WTC11 (cell line): ENCODE measurements at regions not wholly inside any gene's neighbourhood (a gene's known extent, or its start where the extent isn't known, plus 50 kb on each side); places are given as distances from the start of the nearest gene placed in this dataset.

Experiments used
- ATAC-seq: fragments of 200-7000 bp; cut with Tn5 transposase; 2 replicates; pipeline ENCODE4 v1.10.0; 2021; ENCODE audit warnings: mild to moderate bottlenecking, moderate library complexity
- CTCF ChIA-PET: fragments of 300-600 bp; sonication (Branson Sonifier 250); formaldehyde crosslinking; loops from one replicate; lab custom pipeline; 2021; ENCODE audit warnings: antibody characterized with exemption; lab: Charles Lee
- POLR2A ChIA-PET: fragments of 350-600 bp; sonication (Branson Sonifier 250); formaldehyde crosslinking; loops from one replicate; lab custom pipeline; 2021; ENCODE audit warnings: antibody characterized with exemption; lab: Charles Lee
- DNase-seq: peaks from one replicate; pipeline ENCODE4 v3.0.0; 2021; ENCODE audit warnings: low spot score
- H3K27ac Mint-ChIP-seq: 2 replicates; pipeline ENCODE4 v1.8.0; 2021; ENCODE audit warnings: mixed read lengths
- H3K27me3 Mint-ChIP-seq: 2 replicates; pipeline ENCODE4 v1.8.0; 2021; ENCODE audit warnings: low read depth, mild to moderate bottlenecking, moderate library complexity, mixed read lengths
- H3K36me3 Mint-ChIP-seq: 2 replicates; pipeline ENCODE4 v1.8.0; 2021; ENCODE audit warnings: mixed read lengths
- H3K4me1 Mint-ChIP-seq: 2 replicates; pipeline ENCODE4 v1.8.0; 2022; ENCODE audit warnings: mixed read lengths
- H3K4me3 Mint-ChIP-seq: 2 replicates; pipeline ENCODE4 v1.8.0; 2021; ENCODE audit warnings: mild to moderate bottlenecking, moderate library complexity, mixed read lengths
- H3K9me3 Mint-ChIP-seq: 2 replicates; pipeline ENCODE4 v1.8.0; 2021; ENCODE audit warnings: mixed read lengths
- CBFB ChIP-seq: sonication (generic); formaldehyde crosslinking; IDR thresholded peaks from 2 replicates; pipeline ENCODE4 v1.8.1; 2022; ENCODE audit warnings: mild to moderate bottlenecking, low read depth, missing genetic modification reagents
- ETV6 ChIP-seq: sonication (generic); formaldehyde crosslinking; IDR thresholded peaks from 2 replicates; pipeline ENCODE4 v1.8.1; 2022; ENCODE audit warnings: mild to moderate bottlenecking, missing genetic modification reagents
- FOXJ3 ChIP-seq: sonication (generic); formaldehyde crosslinking; IDR thresholded peaks from 2 replicates; pipeline ENCODE4 v1.9.0; 2021; ENCODE audit warnings: missing genetic modification reagents, mild to moderate bottlenecking, borderline replicate concordance
- FOXK1 ChIP-seq: sonication (generic); formaldehyde crosslinking; IDR thresholded peaks from 2 replicates; pipeline ENCODE4 v1.8.0; 2022; ENCODE audit warnings: mild to moderate bottlenecking, moderate library complexity, missing genetic modification reagents
- GRHL2 ChIP-seq: fragments of 250-450 bp; sonication (Bioruptor Pico); IDR thresholded peaks from 2 replicates; pipeline ENCODE4 v1.8.0; 2022; ENCODE audit warnings: mild to moderate bottlenecking, moderate library complexity; ENCODE audit not compliant: insufficient replicate concordance, severe bottlenecking
- HMGA2 ChIP-seq: fragments of 250-450 bp; sonication (Bioruptor Pico); IDR thresholded peaks from 2 replicates; pipeline ENCODE4 v1.4.0; 2021; ENCODE audit warnings: mild to moderate bottlenecking, moderate library complexity
- NFYB ChIP-seq: sonication (generic); formaldehyde crosslinking; conservative IDR thresholded peaks from 2 replicates; pipeline ENCODE4 v1.8.0; 2022; ENCODE audit warnings: low read depth, missing genetic modification reagents
- PRRX2 ChIP-seq: fragments of 250-450 bp; sonication (Bioruptor Pico); IDR thresholded peaks from 2 replicates; pipeline ENCODE4 v1.8.0; 2021; ENCODE audit warnings: mild to moderate bottlenecking
- RORB ChIP-seq: fragments of 250-450 bp; sonication (Bioruptor Pico); IDR thresholded peaks from 2 replicates; pipeline ENCODE4 v1.9.0; 2021; ENCODE audit warnings: mild to moderate bottlenecking
- TEAD1 ChIP-seq: sonication (generic); formaldehyde crosslinking; IDR thresholded peaks from 2 replicates; pipeline ENCODE4 v1.8.0; 2022; ENCODE audit warnings: mild to moderate bottlenecking, missing genetic modification reagents
- TP53 ChIP-seq: sonication (generic); formaldehyde crosslinking; IDR thresholded peaks from 2 replicates; pipeline ENCODE4 v1.8.1; 2023; ENCODE audit warnings: mild to moderate bottlenecking, missing genetic modification reagents
- ZNF219 ChIP-seq: sonication (generic); formaldehyde crosslinking; IDR thresholded peaks from 2 replicates; pipeline ENCODE4 v1.8.0; 2023; ENCODE audit warnings: missing genetic modification reagents, mild to moderate bottlenecking, borderline replicate concordance
- TF ChIP-seq, protein P1 (sequence below): sonication (generic); formaldehyde crosslinking; IDR thresholded peaks from 2 replicates; pipeline ENCODE4 v1.8.1; 2023; ENCODE audit warnings: mild to moderate bottlenecking, missing genetic modification reagents, moderate library complexity
- TF ChIP-seq, protein P2 (sequence below): fragments of 250-450 bp; sonication (Bioruptor Pico); conservative IDR thresholded peaks from 2 replicates; pipeline ENCODE4 v1.9.0; 2021; ENCODE audit warnings: mild to moderate bottlenecking
- TF ChIP-seq, protein P3 (sequence below): fragments of 250-450 bp; sonication (Bioruptor Pico); IDR thresholded peaks from 2 replicates; pipeline ENCODE4 v1.9.0; 2021; ENCODE audit warnings: mild to moderate bottlenecking
- TF ChIP-seq, protein P4 (sequence below): sonication (generic); formaldehyde crosslinking; IDR thresholded peaks from 2 replicates; pipeline ENCODE4 v1.8.1; 2023; ENCODE audit warnings: mild to moderate bottlenecking, missing genetic modification reagents, moderate library complexity
- TF ChIP-seq, protein P5 (sequence below): sonication (generic); formaldehyde crosslinking; IDR thresholded peaks from 2 replicates; pipeline ENCODE4 v1.8.1; 2023; ENCODE audit warnings: mild to moderate bottlenecking, moderate library complexity, missing genetic modification reagents
- TF ChIP-seq, protein P6 (sequence below): sonication (generic); formaldehyde crosslinking; IDR thresholded peaks from 2 replicates; pipeline ENCODE4 v1.8.1; 2022; ENCODE audit warnings: missing genetic modification reagents, borderline replicate concordance
- TF ChIP-seq, protein P7 (sequence below): fragments of 200-600 bp; IDR thresholded peaks from 2 replicates; pipeline ENCODE4 v1.8.0; 2022; ENCODE audit warnings: antibody characterized with exemption

DNA sequence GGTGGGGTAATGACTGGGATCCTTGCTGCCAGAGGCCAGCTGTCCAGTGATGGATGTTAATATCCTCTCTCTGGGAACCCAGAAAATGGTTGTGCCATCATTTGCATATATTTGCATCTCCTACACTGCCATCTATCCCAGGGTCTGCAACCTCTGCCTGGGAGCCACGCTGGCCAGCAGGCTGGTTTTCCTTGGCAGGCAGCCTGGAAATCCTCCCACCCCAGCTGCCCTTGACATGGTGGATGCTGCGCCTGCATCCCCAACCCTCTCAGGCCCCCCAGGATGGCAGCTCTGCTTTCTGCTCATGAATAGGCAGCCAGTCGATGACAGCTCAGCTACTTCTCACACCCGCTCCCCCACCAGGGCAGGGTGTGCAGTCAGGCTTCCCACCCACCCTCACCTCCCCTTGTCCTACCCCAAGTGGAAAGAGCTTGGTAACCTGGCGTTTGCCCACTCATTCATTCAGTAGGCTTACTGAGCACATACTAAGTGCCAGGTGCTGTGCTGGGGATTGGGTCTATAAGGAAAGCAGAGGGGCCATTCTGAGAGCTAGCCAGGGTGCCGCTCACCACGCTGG, 202.5 kb downstream of the TRIM29 start:
- CTCF ChIA-PET = interaction anchor here (0.6 to 1.6 kb wide), 7 partner anchors 10 to 253 kb away, joined by 3 to 6 read pairs (median 3); no protein-coding TSS in a partner anchor
- TF ChIP-seq, protein P1, sequence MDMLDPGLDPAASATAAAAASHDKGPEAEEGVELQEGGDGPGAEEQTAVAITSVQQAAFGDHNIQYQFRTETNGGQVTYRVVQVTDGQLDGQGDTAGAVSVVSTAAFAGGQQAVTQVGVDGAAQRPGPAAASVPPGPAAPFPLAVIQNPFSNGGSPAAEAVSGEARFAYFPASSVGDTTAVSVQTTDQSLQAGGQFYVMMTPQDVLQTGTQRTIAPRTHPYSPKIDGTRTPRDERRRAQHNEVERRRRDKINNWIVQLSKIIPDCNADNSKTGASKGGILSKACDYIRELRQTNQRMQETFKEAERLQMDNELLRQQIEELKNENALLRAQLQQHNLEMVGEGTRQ = no peak
- TF ChIP-seq NFYB (no peak), TEAD1 (no peak), HMGA2 (CRISPR knock-in tag) (no peak), FOXK1 (CRISPR knock-in tag) (no peak), CBFB (CRISPR knock-in tag) (no peak), GRHL2 (CRISPR knock-in tag) (no peak), FOXJ3 (CRISPR knock-in tag) (no peak), ETV6 (CRISPR knock-in tag) (no peak), PRRX2 (CRISPR knock-in tag) (no peak), TP53 (CRISPR knock-in tag) (no peak), RORB (CRISPR knock-in tag) (no peak), ZNF219 (CRISPR knock-in tag) (no peak)
- TF ChIP-seq, protein P2, sequence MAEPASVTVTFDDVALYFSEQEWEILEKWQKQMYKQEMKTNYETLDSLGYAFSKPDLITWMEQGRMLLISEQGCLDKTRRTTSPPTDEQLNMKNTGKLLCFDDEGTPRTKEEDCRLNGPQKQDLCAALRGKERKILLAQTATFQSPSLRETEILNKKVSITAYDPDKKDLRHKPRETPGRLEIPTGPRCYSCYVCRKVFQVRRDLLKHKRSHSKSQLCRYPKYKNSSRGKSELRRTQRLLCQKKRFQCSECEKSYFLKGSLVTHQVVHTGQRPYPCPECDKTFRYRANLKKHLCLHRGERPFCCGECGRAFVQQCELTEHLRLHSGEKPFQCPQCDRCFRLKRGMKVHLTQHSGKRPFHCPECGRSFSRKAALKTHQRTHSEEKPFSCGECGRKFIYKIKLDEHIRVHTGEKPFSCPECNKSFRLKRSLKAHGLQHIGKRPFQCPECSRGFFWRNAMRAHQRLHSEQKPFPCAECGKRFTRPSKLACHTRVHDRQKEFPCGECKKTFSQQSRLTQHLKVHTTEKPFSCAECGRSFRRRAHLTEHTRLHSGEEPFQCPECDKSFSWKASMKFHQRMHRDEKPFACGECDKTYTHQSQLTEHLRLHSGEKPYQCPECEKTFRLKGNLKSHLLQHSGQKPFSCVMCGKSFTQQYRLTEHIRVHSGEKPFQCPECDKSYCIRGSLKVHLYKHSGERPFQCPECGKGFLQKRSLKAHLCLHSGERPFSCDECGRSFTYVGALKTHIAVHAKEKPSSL (CRISPR knock-in tag) = no peak
- TF ChIP-seq, protein P3, sequence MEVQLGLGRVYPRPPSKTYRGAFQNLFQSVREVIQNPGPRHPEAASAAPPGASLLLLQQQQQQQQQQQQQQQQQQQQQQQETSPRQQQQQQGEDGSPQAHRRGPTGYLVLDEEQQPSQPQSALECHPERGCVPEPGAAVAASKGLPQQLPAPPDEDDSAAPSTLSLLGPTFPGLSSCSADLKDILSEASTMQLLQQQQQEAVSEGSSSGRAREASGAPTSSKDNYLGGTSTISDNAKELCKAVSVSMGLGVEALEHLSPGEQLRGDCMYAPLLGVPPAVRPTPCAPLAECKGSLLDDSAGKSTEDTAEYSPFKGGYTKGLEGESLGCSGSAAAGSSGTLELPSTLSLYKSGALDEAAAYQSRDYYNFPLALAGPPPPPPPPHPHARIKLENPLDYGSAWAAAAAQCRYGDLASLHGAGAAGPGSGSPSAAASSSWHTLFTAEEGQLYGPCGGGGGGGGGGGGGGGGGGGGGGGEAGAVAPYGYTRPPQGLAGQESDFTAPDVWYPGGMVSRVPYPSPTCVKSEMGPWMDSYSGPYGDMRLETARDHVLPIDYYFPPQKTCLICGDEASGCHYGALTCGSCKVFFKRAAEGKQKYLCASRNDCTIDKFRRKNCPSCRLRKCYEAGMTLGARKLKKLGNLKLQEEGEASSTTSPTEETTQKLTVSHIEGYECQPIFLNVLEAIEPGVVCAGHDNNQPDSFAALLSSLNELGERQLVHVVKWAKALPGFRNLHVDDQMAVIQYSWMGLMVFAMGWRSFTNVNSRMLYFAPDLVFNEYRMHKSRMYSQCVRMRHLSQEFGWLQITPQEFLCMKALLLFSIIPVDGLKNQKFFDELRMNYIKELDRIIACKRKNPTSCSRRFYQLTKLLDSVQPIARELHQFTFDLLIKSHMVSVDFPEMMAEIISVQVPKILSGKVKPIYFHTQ (CRISPR knock-in tag) = no peak
- TF ChIP-seq, protein P4, sequence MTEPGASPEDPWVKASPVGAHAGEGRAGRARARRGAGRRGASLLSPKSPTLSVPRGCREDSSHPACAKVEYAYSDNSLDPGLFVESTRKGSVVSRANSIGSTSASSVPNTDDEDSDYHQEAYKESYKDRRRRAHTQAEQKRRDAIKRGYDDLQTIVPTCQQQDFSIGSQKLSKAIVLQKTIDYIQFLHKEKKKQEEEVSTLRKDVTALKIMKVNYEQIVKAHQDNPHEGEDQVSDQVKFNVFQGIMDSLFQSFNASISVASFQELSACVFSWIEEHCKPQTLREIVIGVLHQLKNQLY (CRISPR knock-in tag) = no peak
- TF ChIP-seq, protein P5, sequence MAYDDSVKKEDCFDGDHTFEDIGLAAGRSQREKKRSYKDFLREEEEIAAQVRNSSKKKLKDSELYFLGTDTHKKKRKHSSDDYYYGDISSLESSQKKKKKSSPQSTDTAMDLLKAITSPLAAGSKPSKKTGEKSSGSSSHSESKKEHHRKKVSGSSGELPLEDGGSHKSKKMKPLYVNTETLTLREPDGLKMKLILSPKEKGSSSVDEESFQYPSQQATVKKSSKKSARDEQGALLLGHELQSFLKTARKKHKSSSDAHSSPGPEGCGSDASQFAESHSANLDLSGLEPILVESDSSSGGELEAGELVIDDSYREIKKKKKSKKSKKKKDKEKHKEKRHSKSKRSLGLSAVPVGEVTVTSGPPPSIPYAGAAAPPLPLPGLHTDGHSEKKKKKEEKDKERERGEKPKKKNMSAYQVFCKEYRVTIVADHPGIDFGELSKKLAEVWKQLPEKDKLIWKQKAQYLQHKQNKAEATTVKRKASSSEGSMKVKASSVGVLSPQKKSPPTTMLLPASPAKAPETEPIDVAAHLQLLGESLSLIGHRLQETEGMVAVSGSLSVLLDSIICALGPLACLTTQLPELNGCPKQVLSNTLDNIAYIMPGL (CRISPR knock-in tag) = no peak
- TF ChIP-seq, protein P6, sequence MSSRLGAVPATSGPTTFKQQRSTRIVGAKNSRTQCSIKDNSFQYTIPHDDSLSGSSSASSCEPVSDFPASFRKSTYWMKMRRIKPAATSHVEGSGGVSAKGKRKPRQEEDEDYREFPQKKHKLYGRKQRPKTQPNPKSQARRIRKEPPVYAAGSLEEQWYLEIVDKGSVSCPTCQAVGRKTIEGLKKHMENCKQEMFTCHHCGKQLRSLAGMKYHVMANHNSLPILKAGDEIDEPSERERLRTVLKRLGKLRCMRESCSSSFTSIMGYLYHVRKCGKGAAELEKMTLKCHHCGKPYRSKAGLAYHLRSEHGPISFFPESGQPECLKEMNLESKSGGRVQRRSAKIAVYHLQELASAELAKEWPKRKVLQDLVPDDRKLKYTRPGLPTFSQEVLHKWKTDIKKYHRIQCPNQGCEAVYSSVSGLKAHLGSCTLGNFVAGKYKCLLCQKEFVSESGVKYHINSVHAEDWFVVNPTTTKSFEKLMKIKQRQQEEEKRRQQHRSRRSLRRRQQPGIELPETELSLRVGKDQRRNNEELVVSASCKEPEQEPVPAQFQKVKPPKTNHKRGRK (CRISPR knock-in tag) = no peak
- TF ChIP-seq, protein P7, sequence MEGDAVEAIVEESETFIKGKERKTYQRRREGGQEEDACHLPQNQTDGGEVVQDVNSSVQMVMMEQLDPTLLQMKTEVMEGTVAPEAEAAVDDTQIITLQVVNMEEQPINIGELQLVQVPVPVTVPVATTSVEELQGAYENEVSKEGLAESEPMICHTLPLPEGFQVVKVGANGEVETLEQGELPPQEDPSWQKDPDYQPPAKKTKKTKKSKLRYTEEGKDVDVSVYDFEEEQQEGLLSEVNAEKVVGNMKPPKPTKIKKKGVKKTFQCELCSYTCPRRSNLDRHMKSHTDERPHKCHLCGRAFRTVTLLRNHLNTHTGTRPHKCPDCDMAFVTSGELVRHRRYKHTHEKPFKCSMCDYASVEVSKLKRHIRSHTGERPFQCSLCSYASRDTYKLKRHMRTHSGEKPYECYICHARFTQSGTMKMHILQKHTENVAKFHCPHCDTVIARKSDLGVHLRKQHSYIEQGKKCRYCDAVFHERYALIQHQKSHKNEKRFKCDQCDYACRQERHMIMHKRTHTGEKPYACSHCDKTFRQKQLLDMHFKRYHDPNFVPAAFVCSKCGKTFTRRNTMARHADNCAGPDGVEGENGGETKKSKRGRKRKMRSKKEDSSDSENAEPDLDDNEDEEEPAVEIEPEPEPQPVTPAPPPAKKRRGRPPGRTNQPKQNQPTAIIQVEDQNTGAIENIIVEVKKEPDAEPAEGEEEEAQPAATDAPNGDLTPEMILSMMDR = no peak
- Mint-ChIP-seq H3K27ac (no peak overlapping the region), H3K9me3 (peaks cover 11% of the 10 kb centered on the region), H3K27me3 (peaks cover 9% of the 10 kb centered on the region), H3K36me3 (no peaks in the 10 kb centered on the region), H3K4me1 (peaks cover 40% of the 10 kb centered on the region), H3K4me3 (no peak overlapping the region)
- ATAC-seq (no peak), DNase-seq (no peak)
- POLR2A ChIA-PET = no interaction called here
